SIG-M5 treated with dmso at 0.1 percent for 504 hours (cell line): ENCODE measurements at regions not wholly inside any gene's neighbourhood (a gene's known extent, or its start where the extent isn't known, plus 50 kb on each side); places are given as distances from the start of the nearest gene placed in this dataset.

Experiments
- DNase-seq: peaks from one replicate; lab custom pipeline; 2025; ENCODE audit not compliant: unreplicated experiment; lab: John Stamatoyannopoulos, UW

DNA sequence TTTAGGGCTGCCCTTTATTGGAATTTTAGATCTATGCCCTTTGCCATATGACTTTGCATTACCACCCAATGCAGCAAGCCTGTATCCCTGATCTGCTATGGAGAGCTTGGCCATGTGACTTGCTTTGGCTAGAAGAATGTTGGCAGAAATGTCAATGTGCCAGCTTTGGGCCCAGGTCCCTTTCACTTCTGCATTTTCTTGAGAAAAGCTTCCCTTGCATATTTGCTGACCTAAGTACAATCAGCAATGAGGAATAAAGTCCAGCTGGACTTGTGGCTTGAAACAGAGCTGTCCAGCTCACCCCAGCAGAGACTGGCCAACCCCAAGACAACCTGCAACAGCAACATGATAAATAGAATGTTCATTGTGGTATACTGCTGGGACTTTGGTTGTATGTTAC is 135.9 kb downstream of the PAH start:
- peak; percentile 33 for DNase-seq

DNA sequence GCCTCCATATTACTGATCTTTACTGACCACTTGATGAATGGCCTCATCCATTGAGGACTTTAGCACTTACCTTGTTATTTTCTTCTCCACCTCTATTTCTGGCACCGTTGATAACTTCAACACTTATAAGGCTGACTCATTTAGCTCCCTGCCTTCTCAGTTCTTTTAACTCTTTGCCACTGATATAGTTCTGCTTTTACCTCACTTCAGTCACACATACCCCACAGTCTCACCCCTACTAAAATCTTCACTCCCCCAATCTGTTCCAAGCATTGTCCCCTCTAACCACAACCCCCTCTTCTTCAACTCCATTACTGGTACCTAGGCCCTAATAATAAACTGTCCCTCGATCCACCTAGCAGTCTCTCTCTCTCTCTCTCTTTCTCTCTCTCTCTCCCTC is 141.0 kb downstream of the PAH start:
- DNase-seq, result no peak

DNA sequence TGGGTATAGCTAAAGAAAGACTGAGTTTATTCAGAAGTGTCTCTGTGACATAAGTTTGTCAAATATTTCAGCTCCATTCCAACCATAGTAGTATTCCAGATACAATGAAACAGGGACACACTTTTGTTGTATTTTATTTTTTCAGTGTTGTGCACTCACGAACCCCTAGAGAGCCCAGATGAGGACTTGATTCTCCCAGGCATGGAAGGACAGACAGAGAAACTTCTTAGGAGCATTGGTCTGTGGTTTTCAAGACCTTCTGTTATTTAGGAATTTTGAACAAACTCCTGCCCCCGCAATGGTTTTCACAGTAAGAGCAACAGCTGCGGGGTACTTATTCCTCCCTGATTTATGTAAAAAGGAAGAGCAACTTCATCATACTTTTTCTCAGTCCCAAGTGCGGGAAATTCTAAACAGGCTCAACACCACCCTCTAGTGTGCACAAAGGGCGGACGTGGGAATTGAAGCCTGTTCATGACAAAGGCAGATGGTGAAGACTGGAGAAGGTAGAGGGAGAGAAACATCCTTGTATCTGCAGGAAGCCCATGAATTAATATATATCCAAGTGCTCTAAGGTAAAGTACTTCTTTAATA is 147.6 kb downstream of the PAH start:
- peak; percentile 71 for DNase-seq

DNA sequence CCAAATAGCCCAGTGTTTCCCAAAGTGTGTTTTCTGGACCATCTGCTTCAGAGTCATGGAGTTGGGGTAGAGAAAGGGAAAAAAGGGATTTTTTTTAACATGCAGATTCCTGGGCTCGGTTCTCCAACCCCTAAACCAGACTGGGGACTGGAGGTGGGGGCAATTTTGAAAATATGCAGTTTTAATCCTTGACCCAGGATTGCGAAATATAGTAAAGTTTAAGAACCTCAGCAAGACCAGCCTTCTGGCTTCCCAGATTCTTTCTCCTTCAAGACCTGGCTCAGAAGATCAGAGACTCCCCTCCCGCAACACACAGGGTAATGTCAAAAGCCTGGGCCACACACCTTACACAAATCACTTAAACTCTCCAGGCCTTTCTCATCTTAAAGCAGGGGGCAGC is 150.1 kb downstream of the PAH start:
- DNase-seq, result no peak

DNA sequence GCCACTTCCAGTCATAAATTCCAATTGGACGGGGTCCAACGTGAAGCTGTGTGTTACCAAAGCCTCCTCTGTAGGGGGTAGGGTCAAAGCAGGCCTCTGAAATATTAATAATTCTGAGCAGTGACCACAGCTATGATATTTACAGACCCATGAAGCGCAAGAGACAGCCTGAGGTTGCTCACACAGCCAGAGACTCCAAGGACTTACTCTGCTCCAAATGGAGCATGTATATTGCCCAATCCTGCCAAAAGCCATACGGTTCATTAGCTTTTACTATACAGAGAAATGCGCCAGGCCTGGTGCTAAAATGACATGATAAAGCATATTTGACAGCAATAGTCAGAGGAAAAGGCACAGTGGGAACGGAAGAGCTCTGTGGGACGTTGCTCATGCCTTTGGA is 151.3 kb downstream of the PAH start:
- DNase-seq, result no peak

DNA sequence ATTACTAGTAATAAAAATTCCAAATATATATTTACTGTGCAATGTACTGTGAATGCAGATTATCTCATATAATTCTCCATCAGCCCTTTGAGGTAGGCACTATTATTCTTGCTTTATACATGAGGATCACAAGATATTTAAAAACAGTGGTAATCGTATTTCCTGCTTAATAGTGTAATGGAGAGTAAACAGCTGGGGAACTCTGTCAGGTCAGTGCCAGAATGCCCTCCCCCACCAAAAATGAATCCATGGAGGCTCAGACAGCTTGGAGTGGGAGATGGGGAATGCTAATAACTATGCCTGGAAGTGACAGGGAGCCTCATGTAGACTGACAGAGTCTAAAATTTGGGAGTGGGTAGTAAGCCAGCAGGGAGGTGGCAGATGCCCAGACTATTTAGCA is 153.6 kb downstream of the PAH start:
- no peak for DNase-seq

DNA sequence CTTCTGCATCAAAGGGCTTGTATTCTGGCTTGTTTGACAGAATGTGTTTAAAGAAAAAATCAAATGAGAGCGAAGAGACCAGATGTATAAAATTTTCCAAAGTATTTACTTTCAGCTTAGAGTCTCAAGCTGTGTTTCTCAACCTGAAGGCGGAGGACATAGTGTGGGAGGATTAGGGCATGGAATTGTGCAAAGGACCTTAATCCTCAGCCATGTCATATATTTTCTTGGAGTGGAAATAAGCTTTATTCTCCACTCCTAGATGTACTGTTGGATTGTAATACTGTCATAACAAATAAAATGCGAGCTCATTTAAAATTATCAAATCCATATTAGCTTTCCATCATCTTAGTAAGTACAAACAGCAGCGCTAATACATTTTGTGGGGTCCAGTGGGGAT is 154.0 kb downstream of the PAH start:
- DNase-seq, result no peak

DNA sequence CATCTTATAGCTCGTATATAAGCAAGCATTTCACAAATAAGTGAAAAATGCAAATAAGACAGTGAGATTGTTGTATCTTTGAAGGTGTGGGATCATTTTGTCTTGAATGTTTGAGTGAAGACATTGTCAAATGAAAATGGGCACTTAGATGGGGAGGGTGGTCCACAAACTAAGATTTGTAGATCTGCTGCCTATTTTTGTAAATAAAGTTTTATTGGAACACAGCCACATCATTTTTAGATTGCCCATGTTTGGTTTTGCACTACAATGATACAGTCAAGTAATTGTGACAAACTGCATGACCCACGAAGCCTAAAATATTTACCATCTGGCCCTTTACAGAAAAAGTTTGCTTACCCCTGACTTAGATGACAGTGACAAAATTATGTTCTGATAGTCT is 156.7 kb downstream of the PAH start:
- no peak for DNase-seq

DNA sequence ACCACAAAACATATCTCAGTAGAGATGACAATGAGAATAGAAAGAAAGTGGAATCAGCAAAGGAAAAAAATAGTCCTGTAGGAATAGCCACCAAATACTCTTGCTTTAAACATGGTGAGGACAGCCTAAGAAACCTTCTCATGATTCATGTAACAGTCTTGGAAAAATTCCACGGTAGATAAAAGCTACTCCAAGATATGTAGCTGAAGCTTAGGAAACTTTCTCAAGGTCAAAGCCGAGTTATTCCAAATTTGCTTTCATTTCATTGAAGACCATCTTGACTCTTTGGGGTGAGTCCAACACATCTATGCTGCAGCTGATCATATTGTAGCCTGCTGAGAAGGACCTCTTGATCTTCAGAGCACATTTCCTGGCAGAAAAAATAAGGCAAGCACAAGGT is 157.6 kb downstream of the PAH start:
- no peak for DNase-seq

DNA sequence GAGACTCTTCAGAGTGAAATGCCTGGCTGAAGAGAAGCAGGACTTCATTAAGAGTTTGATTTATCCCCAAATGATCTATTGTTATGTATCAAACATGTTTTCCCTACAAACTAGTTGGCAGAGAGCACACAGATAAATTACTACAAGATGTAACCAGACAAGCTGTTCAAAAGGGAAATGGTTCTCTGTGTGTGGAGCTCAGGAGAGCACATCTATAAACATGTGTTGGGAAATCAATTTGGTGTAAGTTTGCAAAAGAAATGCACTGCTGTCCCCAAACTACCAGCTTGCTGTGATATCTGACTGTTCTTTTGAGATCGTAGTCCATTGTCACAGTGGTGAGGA is 159.2 kb downstream of the PAH start:
- no peak for DNase-seq

DNA sequence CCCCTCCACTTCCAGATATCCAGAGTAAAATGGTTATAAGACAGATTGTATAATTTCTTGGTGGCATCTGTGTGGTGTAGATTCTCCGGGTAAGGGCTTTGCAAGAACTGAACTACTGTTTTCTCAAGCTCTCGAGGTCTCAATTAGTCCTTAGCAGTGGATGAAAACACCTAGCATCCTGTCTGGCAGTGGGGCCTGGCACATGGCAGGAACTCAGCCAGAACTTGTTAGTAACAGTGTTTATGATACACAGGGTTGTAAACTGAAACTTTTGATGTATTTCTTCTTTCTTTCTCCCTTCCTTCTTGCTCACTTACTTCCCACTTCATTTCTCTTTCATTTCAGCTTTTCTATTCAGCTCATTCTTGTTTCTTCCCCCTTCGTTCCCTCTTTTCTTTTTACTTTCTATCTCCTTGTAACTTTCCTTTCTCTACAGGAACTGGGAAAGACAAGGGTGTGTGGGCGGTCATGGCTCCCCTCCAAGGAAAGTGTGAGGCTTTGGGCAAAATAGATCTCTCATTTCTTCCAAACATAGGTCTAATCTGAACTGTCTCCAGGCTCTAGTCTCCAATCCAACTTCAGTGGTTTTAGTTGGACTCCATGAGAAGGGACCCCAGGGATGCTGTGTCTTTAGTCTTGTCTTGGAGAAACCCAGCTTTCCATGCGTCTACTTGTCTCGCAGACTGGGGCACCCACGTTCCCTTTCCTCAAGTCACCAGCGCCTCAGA is 159.7 kb downstream of the PAH start:
- no peak for DNase-seq

DNA sequence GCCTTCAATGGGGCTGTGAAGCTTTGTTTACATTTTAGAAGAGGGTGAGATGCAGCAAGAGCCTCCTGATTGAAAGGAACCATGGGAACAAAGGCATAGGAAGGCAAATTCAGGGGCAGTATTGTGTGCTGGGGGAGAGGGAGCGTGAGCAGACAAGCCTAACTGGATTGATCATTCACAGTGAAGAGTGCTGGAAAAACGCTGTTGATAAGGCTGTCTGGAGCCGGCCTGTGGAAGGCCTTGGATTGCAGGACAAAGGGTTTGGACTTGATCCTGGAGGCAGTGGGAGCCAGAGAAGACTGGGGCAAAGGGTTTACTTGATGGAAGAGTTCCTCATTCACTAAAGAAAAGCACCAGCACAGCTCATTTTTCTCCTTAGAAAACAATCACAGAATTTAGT is 160.5 kb downstream of the PAH start:
- DNase-seq, result no peak

DNA sequence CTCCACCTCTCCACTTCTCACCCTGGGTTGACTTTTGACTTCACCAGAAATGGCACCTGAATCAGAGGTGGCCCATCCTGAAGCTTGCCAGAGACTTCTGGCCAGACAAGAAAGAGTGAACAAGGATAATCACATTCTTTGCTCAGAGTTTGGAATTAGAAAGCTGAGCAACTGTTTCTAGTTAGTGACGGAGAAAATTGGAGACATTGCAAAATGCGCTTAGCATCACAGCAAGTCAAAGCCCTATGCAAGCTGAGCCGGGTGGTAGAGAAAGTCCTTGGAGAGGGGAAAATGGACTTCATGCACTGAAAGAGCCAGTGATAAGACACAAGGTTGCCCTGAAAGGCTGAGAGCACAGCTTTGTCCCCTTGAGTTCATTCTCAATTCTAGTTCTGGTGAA is 161.8 kb downstream of the PAH start:
- DNase-seq, result no peak

DNA sequence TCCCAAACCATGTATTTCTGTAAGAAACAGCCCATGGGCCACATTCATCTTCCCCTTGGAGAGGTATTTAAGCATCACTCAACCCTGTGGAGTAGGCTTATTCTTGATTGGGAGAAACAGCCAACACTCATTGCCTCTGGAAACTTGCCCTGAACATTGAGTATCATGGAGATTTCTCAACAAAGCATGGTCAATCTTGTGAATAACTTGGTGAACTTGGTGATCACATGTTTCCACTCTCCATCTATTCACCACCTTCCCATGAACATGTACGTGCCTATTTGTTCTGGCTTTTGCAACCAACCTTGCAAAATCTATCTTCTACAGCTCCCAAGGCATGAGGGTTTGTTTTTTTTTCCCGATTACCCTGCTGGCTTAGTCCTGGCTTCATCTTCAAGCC is 163.2 kb downstream of the PAH start:
- DNase-seq, result no peak

DNA sequence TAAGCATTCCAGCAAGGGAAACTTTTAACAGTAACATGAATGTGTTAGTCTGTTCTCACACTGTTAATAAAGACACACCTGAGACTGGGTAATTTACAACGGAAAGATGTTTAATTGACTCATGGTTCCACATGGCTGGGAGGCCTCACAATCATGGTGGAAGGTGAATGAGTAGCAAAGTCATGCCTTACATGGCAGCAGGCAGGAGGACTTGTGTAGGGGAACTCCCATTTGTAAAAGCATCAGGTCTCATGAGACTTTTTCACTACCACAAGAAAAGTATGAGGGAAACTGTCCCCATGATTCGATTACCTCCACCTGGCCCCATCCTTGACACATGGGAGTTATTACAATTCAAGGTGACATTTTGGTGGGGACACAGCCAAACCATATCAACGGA is 168.3 kb downstream of the PAH start:
- DNase-seq, result no peak

DNA sequence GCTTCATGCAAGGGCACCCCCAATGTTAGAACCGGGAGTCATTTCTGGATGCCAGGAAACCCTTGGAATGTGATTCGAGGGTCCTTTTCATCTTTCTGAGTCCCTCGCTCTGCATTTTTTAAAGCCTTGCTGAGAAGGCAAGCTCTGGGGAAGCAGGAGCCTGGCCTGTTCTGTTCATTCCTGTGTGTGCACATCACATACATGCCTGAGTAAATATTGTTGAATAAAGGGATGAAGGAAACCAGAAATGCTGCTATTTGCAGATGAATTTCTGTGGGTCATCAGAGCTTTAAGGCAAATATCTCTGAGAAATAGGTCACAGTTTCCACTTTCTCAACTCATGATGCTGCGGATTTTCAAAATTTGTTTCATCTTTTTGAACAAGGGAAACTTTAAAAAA is 170.1 kb downstream of the PAH start:
- no peak for DNase-seq

DNA sequence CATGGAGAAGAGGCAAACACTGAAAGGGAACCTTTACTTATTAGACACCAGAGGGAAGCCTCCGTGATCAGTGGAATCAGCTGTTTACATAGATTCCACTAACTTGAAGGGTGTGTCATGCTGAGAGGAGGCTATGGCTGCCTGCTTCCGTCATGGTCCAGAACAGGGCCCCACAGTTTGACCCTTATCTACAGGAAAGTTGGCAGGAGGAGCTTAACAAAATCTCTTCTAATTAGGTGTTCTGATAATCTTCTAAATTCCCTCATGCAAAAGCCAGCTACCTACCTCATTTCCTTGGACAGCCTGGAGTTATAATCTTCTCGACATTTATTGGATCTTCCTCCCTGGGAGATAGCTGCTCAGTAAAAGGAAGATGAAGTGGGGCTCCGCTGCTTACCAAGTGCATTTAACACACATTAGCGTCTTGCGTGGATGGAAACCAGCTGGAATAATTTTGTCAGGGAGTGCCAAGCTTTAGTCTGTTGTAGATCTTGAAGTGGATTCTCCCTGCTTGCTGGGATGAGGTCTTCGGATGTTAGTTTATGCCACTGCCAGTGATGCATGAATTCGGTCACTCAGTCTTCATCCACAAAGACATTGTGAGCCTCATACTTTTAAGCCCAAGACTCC is 171.0 kb downstream of the PAH start:
- DNase-seq, result no peak

DNA sequence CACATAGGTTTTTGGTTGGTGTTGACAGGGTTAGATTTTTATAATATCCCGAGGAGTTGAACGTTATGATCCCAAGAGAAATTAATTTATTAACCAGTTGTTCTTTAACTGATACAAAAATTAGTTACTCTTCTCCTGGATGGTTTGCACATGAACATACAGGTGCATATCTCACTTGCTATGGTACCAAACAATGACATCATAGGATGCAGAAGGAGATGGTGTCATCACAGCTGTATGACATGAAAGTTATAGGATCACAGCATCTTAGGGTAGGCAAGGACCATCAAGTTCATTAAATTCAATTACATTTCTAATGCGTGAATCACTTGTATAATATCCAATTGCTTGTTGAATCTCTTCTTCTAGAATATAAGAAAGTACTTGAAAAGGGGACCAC is 175.8 kb downstream of the PAH start:
- DNase-seq, result no peak

DNA sequence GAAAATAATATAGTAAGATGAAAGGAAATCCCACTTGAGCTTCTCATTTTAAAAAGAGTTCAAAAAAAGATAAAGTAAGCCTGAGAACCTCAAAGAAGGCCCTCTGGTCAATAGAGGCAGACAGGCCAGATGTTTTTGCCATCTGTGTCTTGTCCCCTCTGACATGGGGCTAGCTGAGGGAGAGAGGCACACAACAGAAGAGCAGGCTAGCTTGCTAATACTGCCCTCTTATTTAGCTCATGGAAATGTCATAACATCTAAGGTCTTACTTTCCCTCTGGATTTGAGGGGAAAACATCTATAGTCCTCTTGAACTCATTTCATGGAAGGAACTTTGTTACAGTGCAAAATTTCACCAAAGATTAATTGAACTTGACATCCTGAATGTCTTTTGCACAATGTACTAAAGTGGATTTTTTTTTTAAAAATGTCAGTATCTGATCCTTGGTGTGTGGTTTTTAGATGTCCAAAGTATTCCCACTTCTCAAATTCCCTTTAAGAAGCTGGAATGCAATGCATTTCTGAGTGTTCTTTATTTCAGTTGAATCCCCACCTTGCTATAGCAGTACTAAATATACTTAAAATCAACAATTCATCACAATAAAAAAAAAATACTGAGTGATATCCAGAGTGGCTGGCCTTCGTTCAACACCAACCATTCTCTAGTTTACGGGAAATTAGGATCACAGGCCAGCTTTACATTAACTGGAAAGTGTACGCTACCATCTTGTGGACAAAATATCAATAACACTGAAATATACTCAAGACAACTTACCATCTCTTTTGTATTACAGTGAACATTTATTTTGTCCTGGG is 176.7 kb downstream of the PAH start:
- peak; percentile 40 for DNase-seq

DNA sequence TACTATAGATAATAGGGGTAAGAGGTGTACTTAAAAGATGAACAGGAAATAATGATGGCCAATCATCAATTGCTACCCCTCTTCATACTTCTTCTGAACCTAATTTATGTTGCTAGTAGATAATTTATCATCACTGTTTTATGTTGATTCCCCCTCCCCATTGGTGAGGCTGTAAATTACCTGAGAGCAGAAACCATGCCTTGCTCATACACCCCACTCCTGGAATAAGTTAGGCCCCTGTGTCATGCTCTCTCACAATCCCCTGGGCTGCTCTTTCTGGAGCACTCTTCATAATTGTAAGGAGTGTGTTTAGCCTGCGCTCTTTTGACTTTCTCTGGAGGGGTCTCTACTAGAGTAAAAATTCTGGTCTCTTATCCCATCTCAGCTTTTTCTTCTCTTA is 180.7 kb downstream of the PAH start:
- DNase-seq, result no peak

DNA sequence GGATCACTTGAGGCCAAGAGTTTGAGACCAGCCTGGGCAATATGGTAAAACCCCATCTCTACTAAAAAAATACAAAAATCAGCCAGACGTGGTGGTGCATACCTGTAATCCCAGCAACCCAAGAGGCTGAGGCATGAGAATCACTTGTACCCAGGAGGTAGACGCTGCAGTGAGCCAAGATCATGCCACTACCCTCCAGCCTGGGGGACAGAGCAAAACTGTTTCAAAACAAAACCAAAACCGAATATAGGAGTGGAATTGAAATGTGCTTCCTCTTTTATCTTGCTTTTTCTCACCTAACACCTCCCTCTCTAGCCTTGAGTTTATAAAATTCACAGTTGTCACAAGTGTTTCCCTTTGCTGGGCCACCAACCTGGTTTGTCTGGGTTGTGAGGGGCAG is 181.9 kb downstream of the PAH start:
- peak; percentile 8 for DNase-seq

DNA sequence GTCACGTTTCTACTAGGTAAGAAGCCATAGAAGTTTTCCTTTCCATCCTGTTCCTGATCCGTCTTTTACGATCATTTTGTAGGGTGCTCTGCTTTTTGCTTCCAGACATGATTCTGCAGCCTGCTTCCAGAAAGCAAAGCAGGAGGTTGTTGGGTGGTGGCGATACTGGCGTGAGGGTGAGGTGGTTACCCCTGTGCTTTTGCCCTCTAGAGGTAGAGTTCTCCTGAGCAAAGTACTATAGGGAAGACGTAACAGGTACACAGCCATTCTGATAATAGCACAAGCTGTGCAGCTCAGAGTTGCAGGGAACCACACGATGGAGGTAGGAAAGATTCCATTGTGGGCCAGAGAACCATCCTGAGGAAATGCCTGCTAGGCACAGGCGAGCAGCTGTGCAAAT is 186.0 kb downstream of the PAH start:
- no peak for DNase-seq
